ENCODE measurements at regions not wholly inside any gene's neighbourhood (a gene's known extent, or its start where the extent isn't known, plus 50 kb on each side); places are given as distances from the start of the nearest gene placed in this dataset.

DNA sequence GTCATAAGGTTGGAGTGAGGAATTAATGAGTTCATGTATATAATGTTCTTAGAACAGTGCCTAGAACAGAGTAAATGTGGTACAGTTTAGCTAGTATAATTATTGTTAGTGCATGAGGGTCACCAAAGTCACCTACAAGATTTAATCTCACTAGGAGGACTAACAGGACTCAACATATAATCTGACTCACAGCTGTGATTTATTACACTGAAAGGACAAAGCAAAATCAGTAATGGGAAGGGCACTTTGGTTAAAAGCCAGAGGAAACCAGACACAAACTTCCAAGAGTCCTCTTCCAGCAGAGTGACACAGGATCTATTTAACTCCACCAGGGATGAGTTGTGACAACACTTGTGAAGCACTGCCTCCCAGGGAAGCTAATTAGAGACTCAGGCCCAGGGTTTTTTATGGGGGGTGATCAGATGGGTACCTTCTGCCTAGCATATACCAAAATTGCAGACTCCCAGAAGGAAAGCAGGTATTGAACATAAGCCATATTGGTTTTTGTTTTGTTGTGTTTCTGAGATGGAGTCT lies 341.2 kb upstream of the DACH1 start:
- FAIRE-seq (no peak), DNase-seq (no peak)
- Histone ChIP-seq H3K9me3 (ENCODE audit: control insufficient read depth in 2 of 3, insufficient read depth in 1 of 3, low read length in 3 of 3) (no peaks in the 10 kb centered on the region), H3K36me3 (ENCODE audit: control insufficient read depth in 2 of 3, insufficient read depth in 3 of 3, low read length in 3 of 3) (no peaks in the 10 kb centered on the region), H3K27me3 (ENCODE audit: control insufficient read depth, insufficient read depth, low read length) (no peaks in the 10 kb centered on the region), H3K27ac (ENCODE audit: low read depth in 2 of 2, low read length in 2 of 2) (no peak overlapping the region), H3K9ac (ENCODE audit: low read length in 3 of 3) (no peak overlapping the region), H3K4me1 (ENCODE audit: control insufficient read depth in 2 of 3, insufficient read depth in 2 of 3, low read depth in 1 of 3, low read length in 3 of 3) (no peaks in the 10 kb centered on the region), H3K4me3 (ENCODE audit: low read length in 3 of 3) (no peak overlapping the region)
- intact Hi-C loops (cut with DNase I), result no loop called here
- TF ChIP-seq, protein P1, sequence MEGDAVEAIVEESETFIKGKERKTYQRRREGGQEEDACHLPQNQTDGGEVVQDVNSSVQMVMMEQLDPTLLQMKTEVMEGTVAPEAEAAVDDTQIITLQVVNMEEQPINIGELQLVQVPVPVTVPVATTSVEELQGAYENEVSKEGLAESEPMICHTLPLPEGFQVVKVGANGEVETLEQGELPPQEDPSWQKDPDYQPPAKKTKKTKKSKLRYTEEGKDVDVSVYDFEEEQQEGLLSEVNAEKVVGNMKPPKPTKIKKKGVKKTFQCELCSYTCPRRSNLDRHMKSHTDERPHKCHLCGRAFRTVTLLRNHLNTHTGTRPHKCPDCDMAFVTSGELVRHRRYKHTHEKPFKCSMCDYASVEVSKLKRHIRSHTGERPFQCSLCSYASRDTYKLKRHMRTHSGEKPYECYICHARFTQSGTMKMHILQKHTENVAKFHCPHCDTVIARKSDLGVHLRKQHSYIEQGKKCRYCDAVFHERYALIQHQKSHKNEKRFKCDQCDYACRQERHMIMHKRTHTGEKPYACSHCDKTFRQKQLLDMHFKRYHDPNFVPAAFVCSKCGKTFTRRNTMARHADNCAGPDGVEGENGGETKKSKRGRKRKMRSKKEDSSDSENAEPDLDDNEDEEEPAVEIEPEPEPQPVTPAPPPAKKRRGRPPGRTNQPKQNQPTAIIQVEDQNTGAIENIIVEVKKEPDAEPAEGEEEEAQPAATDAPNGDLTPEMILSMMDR (IDR thresholded peaks at IDR 0.05; ENCODE audit: borderline replicate concordance, extremely low read depth, insufficient read depth), result no peak

DNA sequence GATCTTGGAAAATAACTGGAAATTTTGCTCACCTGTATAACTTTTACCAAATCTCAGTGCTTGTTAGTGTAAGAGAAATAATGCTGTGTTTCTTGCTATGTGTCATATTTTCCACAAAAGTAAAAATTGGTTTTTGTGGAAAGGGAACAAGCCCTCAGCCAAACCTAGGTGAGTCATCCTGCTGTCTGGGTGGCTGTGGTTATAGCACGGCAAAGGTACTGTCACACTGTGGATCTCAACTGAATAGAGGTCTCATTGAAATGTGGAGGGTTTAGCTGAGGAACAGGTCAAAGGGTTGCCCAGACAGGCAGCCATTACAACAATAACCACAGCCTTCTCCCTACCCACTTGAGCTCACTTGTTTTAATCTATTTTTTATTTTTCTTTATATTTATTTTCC lies 338.8 kb upstream of the DACH1 start:
- FAIRE-seq, result no peak
- Histone ChIP-seq H3K4me3 (ENCODE audit: low read length in 3 of 3) (no peak overlapping the region), H3K4me1 (ENCODE audit: control insufficient read depth in 2 of 3, insufficient read depth in 2 of 3, low read depth in 1 of 3, low read length in 3 of 3) (no peaks in the 10 kb centered on the region), H3K36me3 (ENCODE audit: control insufficient read depth in 2 of 3, insufficient read depth in 3 of 3, low read length in 3 of 3) (no peaks in the 10 kb centered on the region), H3K27me3 (ENCODE audit: control insufficient read depth, insufficient read depth, low read length) (no peaks in the 10 kb centered on the region), H3K27ac (ENCODE audit: low read depth in 2 of 2, low read length in 2 of 2) (no peak overlapping the region), H3K9me3 (ENCODE audit: control insufficient read depth in 2 of 3, insufficient read depth in 1 of 3, low read length in 3 of 3) (no peaks in the 10 kb centered on the region), H3K9ac (ENCODE audit: low read length in 3 of 3) (no peak overlapping the region)
- TF ChIP-seq, protein P1 (IDR thresholded peaks at IDR 0.05; ENCODE audit: borderline replicate concordance, extremely low read depth, insufficient read depth), result no peak
- intact Hi-C loops (cut with DNase I), result no loop called here
- DNase-seq, result no peak

DNA sequence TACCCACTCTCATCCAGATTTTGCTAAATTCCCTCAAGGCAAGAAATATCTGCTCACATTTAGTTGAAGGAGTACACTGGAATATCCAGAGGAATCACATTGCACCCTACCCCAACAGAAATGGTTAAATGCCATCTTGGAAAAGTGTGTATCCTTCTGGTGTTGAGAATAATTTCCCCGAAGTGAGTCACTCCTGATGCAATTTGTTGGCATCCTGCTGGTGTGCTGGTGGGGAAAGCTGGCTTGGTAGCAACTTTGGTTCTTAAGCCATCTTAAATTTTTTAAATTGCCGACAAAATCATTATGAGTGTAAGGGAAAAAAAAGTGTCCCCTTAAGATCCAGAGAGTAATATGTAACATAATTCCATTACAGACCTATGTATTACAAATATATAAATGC lies 337.3 kb upstream of the DACH1 start:
- TF ChIP-seq, protein P1 (IDR thresholded peaks at IDR 0.05; ENCODE audit: borderline replicate concordance, extremely low read depth, insufficient read depth), result no peak
- Histone ChIP-seq H3K9ac (ENCODE audit: low read length in 3 of 3) (no peak overlapping the region), H3K4me3 (ENCODE audit: low read length in 3 of 3) (no peak overlapping the region), H3K4me1 (ENCODE audit: control insufficient read depth in 2 of 3, insufficient read depth in 2 of 3, low read depth in 1 of 3, low read length in 3 of 3) (no peaks in the 10 kb centered on the region), H3K36me3 (ENCODE audit: control insufficient read depth in 2 of 3, insufficient read depth in 3 of 3, low read length in 3 of 3) (no peaks in the 10 kb centered on the region), H3K9me3 (ENCODE audit: control insufficient read depth in 2 of 3, insufficient read depth in 1 of 3, low read length in 3 of 3) (no peaks in the 10 kb centered on the region), H3K27me3 (ENCODE audit: control insufficient read depth, insufficient read depth, low read length) (no peaks in the 10 kb centered on the region), H3K27ac (ENCODE audit: low read depth in 2 of 2, low read length in 2 of 2) (no peak overlapping the region)
- FAIRE-seq (no peak), DNase-seq (no peak)
- intact Hi-C loops (cut with DNase I), result no loop called here

DNA sequence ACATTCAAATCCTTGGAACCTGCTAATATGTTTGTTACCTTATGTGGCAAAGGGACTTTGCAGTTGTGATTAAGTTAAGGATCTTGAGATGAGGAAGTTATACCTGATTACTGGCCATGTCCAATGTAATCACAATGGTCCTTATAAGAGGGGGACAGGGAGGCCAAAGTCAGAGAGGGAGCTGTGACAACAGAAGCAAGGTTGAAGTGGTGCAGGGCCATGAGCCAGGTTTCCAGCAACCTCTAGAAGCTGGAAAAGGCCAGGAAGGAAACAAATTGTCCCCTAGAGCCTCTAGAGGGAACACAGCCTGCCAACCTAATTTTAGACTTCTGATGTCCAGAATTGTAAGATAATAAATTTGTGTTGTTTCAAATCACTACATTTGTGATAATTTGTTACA lies 334.7 kb upstream of the DACH1 start:
- Histone ChIP-seq H3K27ac (ENCODE audit: low read depth in 2 of 2, low read length in 2 of 2) (no peak overlapping the region), H3K4me1 (ENCODE audit: control insufficient read depth in 2 of 3, insufficient read depth in 2 of 3, low read depth in 1 of 3, low read length in 3 of 3) (no peaks in the 10 kb centered on the region), H3K27me3 (ENCODE audit: control insufficient read depth, insufficient read depth, low read length) (no peaks in the 10 kb centered on the region), H3K9me3 (ENCODE audit: control insufficient read depth in 2 of 3, insufficient read depth in 1 of 3, low read length in 3 of 3) (no peaks in the 10 kb centered on the region), H3K36me3 (ENCODE audit: control insufficient read depth in 2 of 3, insufficient read depth in 3 of 3, low read length in 3 of 3) (no peaks in the 10 kb centered on the region), H3K4me3 (ENCODE audit: low read length in 3 of 3) (no peak overlapping the region), H3K9ac (ENCODE audit: low read length in 3 of 3) (no peak overlapping the region)
- intact Hi-C loops (cut with DNase I), result no loop called here
- TF ChIP-seq, protein P1 (IDR thresholded peaks at IDR 0.05; ENCODE audit: borderline replicate concordance, extremely low read depth, insufficient read depth), result no peak
- FAIRE-seq (no peak), DNase-seq (no peak)

Data from kidney (tissue), 13 donors.